ENCODE measurements at regions not wholly inside any gene's neighbourhood (a gene's known extent, or its start where the extent isn't known, plus 50 kb on each side); places are given as distances from the start of the nearest gene placed in this dataset.

- Histone ChIP-seq H3K9ac (ENCODE audit: insufficient read depth in 1 of 2, low read length in 2 of 2) (no peak overlapping the region), H3K4me3 (no peak overlapping the region), H3K27me3 (ENCODE audit: control insufficient read depth in 3 of 3, insufficient read depth in 3 of 3, low read length in 2 of 3) (no peaks in the 10 kb centered on the region), H3K4me1 (ENCODE audit: control insufficient read depth in 5 of 5, insufficient read depth in 5 of 5, low read length in 5 of 5) (no peaks in the 10 kb centered on the region), H3K36me3 (ENCODE audit: control insufficient read depth in 4 of 4, insufficient read depth in 4 of 4, low read length in 4 of 4) (no peaks in the 10 kb centered on the region), H3K9me3 (ENCODE audit: control insufficient read depth in 4 of 4, insufficient read depth in 3 of 4, low read length in 3 of 4) (no peaks in the 10 kb centered on the region), H3K27ac (ENCODE audit: low read depth in 1 of 2, low read length in 1 of 2) (no peak overlapping the region)
- 9 to 25% methylated on average over 1 of the region's 1 CpG for WGBS, 2 donors
- no peak for ATAC-seq (ENCODE audit: insufficient read depth, low FRiP score)
- DNase-seq: no peak
- no peak for TF ChIP-seq CTCF (IDR thresholded peaks at IDR 0.05; ENCODE audit: control extremely low read depth, extremely low read depth)
Observed at GRCh38 chr1:188247255-188247654, 1418.5 kb downstream of the PLA2G4A start.

- WGBS, 2 donors: 23 to 34% methylated on average over 2 of the region's 2 CpGs
- DNase-seq (peak in 2 of 3 donors; percentile 7 to 10), ATAC-seq (ENCODE audit: insufficient read depth, low FRiP score) (no peak)
- Histone ChIP-seq H3K4me3 (no peak overlapping the region), H3K27ac (ENCODE audit: low read depth in 1 of 2, low read length in 1 of 2) (no peak overlapping the region), H3K9me3 (ENCODE audit: control insufficient read depth in 4 of 4, insufficient read depth in 3 of 4, low read length in 3 of 4) (no peaks in the 10 kb centered on the region), H3K27me3 (ENCODE audit: control insufficient read depth in 3 of 3, insufficient read depth in 3 of 3, low read length in 2 of 3) (no peaks in the 10 kb centered on the region), H3K9ac (ENCODE audit: insufficient read depth in 1 of 2, low read length in 2 of 2) (no peak overlapping the region), H3K36me3 (ENCODE audit: control insufficient read depth in 4 of 4, insufficient read depth in 4 of 4, low read length in 4 of 4) (no peaks in the 10 kb centered on the region), H3K4me1 (ENCODE audit: control insufficient read depth in 5 of 5, insufficient read depth in 5 of 5, low read length in 5 of 5) (no peaks in the 10 kb centered on the region)
- no peak for TF ChIP-seq CTCF (IDR thresholded peaks at IDR 0.05; ENCODE audit: control extremely low read depth, extremely low read depth)
Observed at GRCh38 chr1:188249811-188250210, 1421.1 kb downstream of the PLA2G4A start.

- 82 to 85% methylated on average over 1 of the region's 1 CpG for WGBS, 2 donors
- TF ChIP-seq CTCF (IDR thresholded peaks at IDR 0.05; ENCODE audit: control extremely low read depth, extremely low read depth): no peak
- H3K4me3 ChIP-seq: no peak overlapping the region
- ATAC-seq (ENCODE audit: insufficient read depth, low FRiP score) (no peak), DNase-seq (no peak)
- no peaks in the 10 kb centered on the region for H3K27me3 ChIP-seq (ENCODE audit: control insufficient read depth in 3 of 3, insufficient read depth in 3 of 3, low read length in 2 of 3)
- no peaks in the 10 kb centered on the region for H3K9me3 ChIP-seq (ENCODE audit: control insufficient read depth in 4 of 4, insufficient read depth in 3 of 4, low read length in 3 of 4)
- H3K36me3 ChIP-seq (ENCODE audit: control insufficient read depth in 4 of 4, insufficient read depth in 4 of 4, low read length in 4 of 4): no peaks in the 10 kb centered on the region
- H3K27ac ChIP-seq (ENCODE audit: low read depth in 1 of 2, low read length in 1 of 2): no peak overlapping the region
- H3K9ac ChIP-seq (ENCODE audit: insufficient read depth in 1 of 2, low read length in 2 of 2): no peak overlapping the region
- H3K4me1 ChIP-seq (ENCODE audit: control insufficient read depth in 5 of 5, insufficient read depth in 5 of 5, low read length in 5 of 5): no peaks in the 10 kb centered on the region
Observed at GRCh38 chr1:188251036-188251435, 1422.3 kb downstream of the PLA2G4A start.

- ATAC-seq (ENCODE audit: insufficient read depth, low FRiP score) (no peak), DNase-seq (no peak)
- H3K4me3 ChIP-seq: no peak overlapping the region
- H3K36me3 ChIP-seq (ENCODE audit: control insufficient read depth in 4 of 4, insufficient read depth in 4 of 4, low read length in 4 of 4): no peaks in the 10 kb centered on the region
- WGBS, 2 donors: 79 to 88% methylated on average over 4 of the region's 4 CpGs
- no peak overlapping the region for H3K9ac ChIP-seq (ENCODE audit: insufficient read depth in 1 of 2, low read length in 2 of 2)
- no peak for TF ChIP-seq CTCF (IDR thresholded peaks at IDR 0.05; ENCODE audit: control extremely low read depth, extremely low read depth)
- no peak overlapping the region for H3K27ac ChIP-seq (ENCODE audit: low read depth in 1 of 2, low read length in 1 of 2)
- H3K27me3 ChIP-seq (ENCODE audit: control insufficient read depth in 3 of 3, insufficient read depth in 3 of 3, low read length in 2 of 3): no peaks in the 10 kb centered on the region
- H3K9me3 ChIP-seq (ENCODE audit: control insufficient read depth in 4 of 4, insufficient read depth in 3 of 4, low read length in 3 of 4): peaks cover 0 to 7% (median 0%) of the 10 kb centered on the region in 4 donors
- H3K4me1 ChIP-seq (ENCODE audit: control insufficient read depth in 5 of 5, insufficient read depth in 5 of 5, low read length in 5 of 5): no peaks in the 10 kb centered on the region
Observed at GRCh38 chr1:188261849-188262248, 1433.1 kb downstream of the PLA2G4A start.
